ENCODE measurements at regions not wholly inside any gene's neighbourhood (a gene's known extent, or its start where the extent isn't known, plus 50 kb on each side); places are given as distances from the start of the nearest gene placed in this dataset.

- DNase-seq (ENCODE audit: low spot score) = no peak
- in situ Hi-C loops (cut with HindIII; ENCODE audit: extremely low pct_ligation_motif_present, low pct_unique_long_range_greater_than_20kb) = no loop called here
- POLR2A ChIA-PET = no interaction called here
- TF ChIP-seq SOX5 (CRISPR knock-in tag; IDR thresholded peaks at IDR 0.05; ENCODE audit: borderline replicate concordance) (no peak), XRCC5 (optimal IDR thresholded peaks at IDR 0.05; ENCODE audit: low read length) (no peak), PRMT3 (CRISPR knock-in tag; IDR thresholded peaks at IDR 0.05; ENCODE audit: borderline replicate concordance, low read depth) (no peak), ZKSCAN5 (CRISPR knock-in tag; IDR thresholded peaks at IDR 0.05) (no peak), MTA1 (CRISPR knock-in tag; IDR thresholded peaks at IDR 0.05; ENCODE audit: borderline replicate concordance) (no peak), ZNF850 (CRISPR knock-in tag; conservative IDR thresholded peaks at IDR 0.05) (no peak), HMGXB3 (CRISPR knock-in tag; IDR thresholded peaks at IDR 0.05; ENCODE audit: borderline replicate concordance) (no peak), ZNF563 (CRISPR knock-in tag; IDR thresholded peaks at IDR 0.05) (no peak), ZNF350 (CRISPR knock-in tag; IDR thresholded peaks at IDR 0.05; ENCODE audit: borderline replicate concordance, low read depth) (no peak), SAFB2 (CRISPR knock-in tag; IDR thresholded peaks at IDR 0.05; ENCODE audit: borderline replicate concordance, low read depth) (no peak), ZBTB44 (CRISPR knock-in tag; IDR thresholded peaks at IDR 0.05) (no peak), MEIS1 (CRISPR knock-in tag; IDR thresholded peaks at IDR 0.05; ENCODE audit: borderline replicate concordance) (no peak), HDAC2 (CRISPR knock-in tag; IDR thresholded peaks at IDR 0.05) (no peak), RBFOX2 (IDR thresholded peaks at IDR 0.05; ENCODE audit: low read depth, low read length) (no peak), RELA (CRISPR knock-in tag; IDR thresholded peaks at IDR 0.05) (no peak), ZNF747 (CRISPR knock-in tag; IDR thresholded peaks at IDR 0.05; ENCODE audit: borderline replicate concordance) (no peak), CSRNP1 (CRISPR knock-in tag; IDR thresholded peaks at IDR 0.05) (no peak), GLMP (CRISPR knock-in tag; IDR thresholded peaks at IDR 0.05; ENCODE audit: borderline replicate concordance) (no peak)
Observed at GRCh38 chr4:38547052-38547451, 116.9 kb upstream of the KLF3 start.

More at GRCh38 chr4:38547052-38547451, 116.9 kb upstream of the KLF3 start:
- Histone ChIP-seq H3K9me3 (ENCODE audit: low read length) (no peaks in the 10 kb centered on the region), H3K4me1 (ENCODE audit: insufficient read depth, low read length) (no peaks in the 10 kb centered on the region), H3K27ac (ENCODE audit: extremely low read length, insufficient read depth, low read length) (no peak overlapping the region), H3K4me3 (replicated peaks in 1 of 3; ENCODE audit: insufficient read depth in 1 of 3, low read depth in 2 of 3, low read length in 3 of 3) (no peak overlapping the region), H3K9ac (ENCODE audit: insufficient read depth, low read depth, low read length) (no peak overlapping the region), H3K79me2 (ENCODE audit: insufficient read depth, low read length) (no peaks in the 10 kb centered on the region), H3K36me3 (replicated peaks in 1 of 2; ENCODE audit: control insufficient read depth in 1 of 2, insufficient read depth in 2 of 2, low read length in 2 of 2) (no peaks in the 10 kb centered on the region), H2AFZ (ENCODE audit: low read length) (no peak overlapping the region), H3K27me3 (ENCODE audit: control insufficient read depth in 1 of 2, insufficient read depth in 2 of 2, low read length in 2 of 2) (no peaks in the 10 kb centered on the region; a peak in 1 of 5 replicates), H4K20me1 (ENCODE audit: insufficient read depth, low read length) (no peaks in the 10 kb centered on the region), H3K4me2 (ENCODE audit: low read depth, low read length) (no peak overlapping the region)
- intact Hi-C loops (cut with micrococcal nuclease; ENCODE audit: unreplicated experiment) = no loop called here
- 62% methylated on average over 2 of the region's 2 CpGs for WGBS (ENCODE audit: low lambda C conversion rate)
- CTCF ChIA-PET (ENCODE audit: low intra/inter-chr PET ratio, low total read pairs) = no interaction called here
- no peak for ATAC-seq
- BruUV-seq (replicated peaks) = no TSS peak
- FAIRE-seq = no peak
